DND-41 (cell line): ENCODE measurements at regions not wholly inside any gene's neighbourhood (a gene's known extent, or its start where the extent isn't known, plus 50 kb on each side); places are given as distances from the start of the nearest gene placed in this dataset.

Experiments used
- EZH2 ChIP-seq: IDR thresholded peaks from 3 replicates; pipeline ENCODE4 v1.6.1; 2012; ENCODE audit warnings: borderline replicate concordance, low read depth, mild to moderate bottlenecking, moderate library complexity, low read length, inconsistent platforms; ENCODE audit not compliant: severe bottlenecking
- TF ChIP-seq, protein P1 (sequence below): IDR thresholded peaks from 2 replicates; pipeline ENCODE4 v1.5.1; 2012; ENCODE audit warnings: borderline replicate concordance, low read length, moderate library complexity, mild to moderate bottlenecking; ENCODE audit not compliant: poor library complexity, severe bottlenecking; ENCODE audit errors: extremely low read depth

DNA sequence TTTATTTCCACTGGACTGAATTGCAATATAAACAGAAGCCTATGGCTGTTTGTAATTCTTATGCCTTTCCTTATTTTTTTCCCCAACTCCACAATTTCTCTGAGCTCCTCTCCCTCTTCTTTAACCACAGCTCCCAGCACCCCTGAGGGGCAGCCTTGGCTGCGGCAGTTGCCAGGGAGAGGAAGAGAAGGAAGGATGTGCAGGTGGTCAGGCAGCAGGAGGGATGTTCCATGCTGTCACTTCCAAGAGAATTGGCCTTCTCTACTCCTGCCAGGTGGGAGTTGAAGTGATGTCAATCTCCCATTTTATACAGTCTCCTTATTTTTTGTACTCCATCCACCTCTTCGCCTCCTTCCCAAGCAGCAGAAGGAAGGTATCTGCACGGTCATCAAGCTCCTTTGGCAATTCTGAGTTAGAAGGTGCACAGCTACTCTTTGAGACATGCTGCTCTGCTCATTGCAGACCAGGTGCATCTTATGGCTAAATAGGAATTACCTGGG lies 343.3 kb upstream of the RPS6KA3 start:
- TF ChIP-seq, protein P1, sequence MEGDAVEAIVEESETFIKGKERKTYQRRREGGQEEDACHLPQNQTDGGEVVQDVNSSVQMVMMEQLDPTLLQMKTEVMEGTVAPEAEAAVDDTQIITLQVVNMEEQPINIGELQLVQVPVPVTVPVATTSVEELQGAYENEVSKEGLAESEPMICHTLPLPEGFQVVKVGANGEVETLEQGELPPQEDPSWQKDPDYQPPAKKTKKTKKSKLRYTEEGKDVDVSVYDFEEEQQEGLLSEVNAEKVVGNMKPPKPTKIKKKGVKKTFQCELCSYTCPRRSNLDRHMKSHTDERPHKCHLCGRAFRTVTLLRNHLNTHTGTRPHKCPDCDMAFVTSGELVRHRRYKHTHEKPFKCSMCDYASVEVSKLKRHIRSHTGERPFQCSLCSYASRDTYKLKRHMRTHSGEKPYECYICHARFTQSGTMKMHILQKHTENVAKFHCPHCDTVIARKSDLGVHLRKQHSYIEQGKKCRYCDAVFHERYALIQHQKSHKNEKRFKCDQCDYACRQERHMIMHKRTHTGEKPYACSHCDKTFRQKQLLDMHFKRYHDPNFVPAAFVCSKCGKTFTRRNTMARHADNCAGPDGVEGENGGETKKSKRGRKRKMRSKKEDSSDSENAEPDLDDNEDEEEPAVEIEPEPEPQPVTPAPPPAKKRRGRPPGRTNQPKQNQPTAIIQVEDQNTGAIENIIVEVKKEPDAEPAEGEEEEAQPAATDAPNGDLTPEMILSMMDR = no peak
- TF ChIP-seq EZH2 = no peak
